C4-2B (cell line): ENCODE measurements at regions not wholly inside any gene's neighbourhood (a gene's known extent, or its start where the extent isn't known, plus 50 kb on each side); places are given as distances from the start of the nearest gene placed in this dataset.

Source experiments
- H3K27ac ChIP-seq: fragments of 450-650 bp; 2 replicates; pipeline ENCODE4 v1.5.1; 2017
- ZFX ChIP-seq: fragments of 450-650 bp; IDR thresholded peaks from 2 replicates; pipeline ENCODE4 v1.6.1; 2017
- TF ChIP-seq, protein P1 (sequence below): fragments of 450-650 bp; conservative IDR thresholded peaks from 2 replicates; pipeline ENCODE4 v1.5.1; 2017; ENCODE audit warnings: mild to moderate bottlenecking

GRCh38 chr6:139914910-139915309, 540.5 kb upstream of the CITED2 start:
- H3K27ac ChIP-seq = no peak overlapping the region
- TF ChIP-seq, protein P1, sequence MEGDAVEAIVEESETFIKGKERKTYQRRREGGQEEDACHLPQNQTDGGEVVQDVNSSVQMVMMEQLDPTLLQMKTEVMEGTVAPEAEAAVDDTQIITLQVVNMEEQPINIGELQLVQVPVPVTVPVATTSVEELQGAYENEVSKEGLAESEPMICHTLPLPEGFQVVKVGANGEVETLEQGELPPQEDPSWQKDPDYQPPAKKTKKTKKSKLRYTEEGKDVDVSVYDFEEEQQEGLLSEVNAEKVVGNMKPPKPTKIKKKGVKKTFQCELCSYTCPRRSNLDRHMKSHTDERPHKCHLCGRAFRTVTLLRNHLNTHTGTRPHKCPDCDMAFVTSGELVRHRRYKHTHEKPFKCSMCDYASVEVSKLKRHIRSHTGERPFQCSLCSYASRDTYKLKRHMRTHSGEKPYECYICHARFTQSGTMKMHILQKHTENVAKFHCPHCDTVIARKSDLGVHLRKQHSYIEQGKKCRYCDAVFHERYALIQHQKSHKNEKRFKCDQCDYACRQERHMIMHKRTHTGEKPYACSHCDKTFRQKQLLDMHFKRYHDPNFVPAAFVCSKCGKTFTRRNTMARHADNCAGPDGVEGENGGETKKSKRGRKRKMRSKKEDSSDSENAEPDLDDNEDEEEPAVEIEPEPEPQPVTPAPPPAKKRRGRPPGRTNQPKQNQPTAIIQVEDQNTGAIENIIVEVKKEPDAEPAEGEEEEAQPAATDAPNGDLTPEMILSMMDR = no peak
- no peak for TF ChIP-seq ZFX

DNA sequence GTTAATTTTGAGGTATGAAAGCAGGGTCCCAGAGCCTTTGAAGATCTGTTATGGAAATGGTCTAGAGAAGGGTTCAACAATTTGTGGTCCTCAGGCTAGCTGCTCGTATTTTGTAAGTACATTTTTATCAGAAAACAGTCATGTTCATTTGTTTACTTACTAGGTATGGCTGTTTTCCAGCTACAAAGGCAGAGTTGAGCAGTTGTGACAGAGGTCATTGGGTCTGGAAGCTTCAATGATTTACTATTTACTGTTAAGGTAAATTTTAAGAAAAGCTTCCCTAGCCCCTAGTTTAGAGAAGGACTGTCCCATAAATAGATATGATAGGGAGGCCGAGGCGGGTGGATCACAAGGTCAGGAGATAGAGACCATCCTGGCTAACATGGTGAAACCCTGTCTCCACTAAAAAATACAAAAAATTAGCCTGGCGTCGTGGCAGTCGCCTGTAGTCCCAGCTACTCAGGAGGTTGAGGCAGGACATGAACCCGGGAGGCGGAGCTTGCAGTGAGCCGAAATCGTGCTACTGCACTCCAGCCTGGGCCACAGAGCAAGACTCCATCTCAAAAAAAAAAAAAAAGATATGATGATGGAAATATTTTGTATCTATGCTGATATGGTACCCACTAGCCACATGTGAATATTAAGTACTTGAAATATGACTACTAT, 538.4 kb upstream of the CITED2 start:
- no peak overlapping the region for H3K27ac ChIP-seq
- no peak for TF ChIP-seq ZFX
- TF ChIP-seq, protein P1 = no peak

GRCh38 chr6:139909992-139910391, 535.5 kb upstream of the CITED2 start:
- TF ChIP-seq, protein P1 = no peak
- no peak for TF ChIP-seq ZFX

GRCh38 chr6:139905404-139906052, 531.1 kb upstream of the CITED2 start:
- TF ChIP-seq, protein P1 = no peak
- TF ChIP-seq ZFX = no peak
- no peak overlapping the region for H3K27ac ChIP-seq

More at GRCh38 chr6:139909992-139910391, 535.5 kb upstream of the CITED2 start:
- H3K27ac ChIP-seq = no peak overlapping the region

DNA sequence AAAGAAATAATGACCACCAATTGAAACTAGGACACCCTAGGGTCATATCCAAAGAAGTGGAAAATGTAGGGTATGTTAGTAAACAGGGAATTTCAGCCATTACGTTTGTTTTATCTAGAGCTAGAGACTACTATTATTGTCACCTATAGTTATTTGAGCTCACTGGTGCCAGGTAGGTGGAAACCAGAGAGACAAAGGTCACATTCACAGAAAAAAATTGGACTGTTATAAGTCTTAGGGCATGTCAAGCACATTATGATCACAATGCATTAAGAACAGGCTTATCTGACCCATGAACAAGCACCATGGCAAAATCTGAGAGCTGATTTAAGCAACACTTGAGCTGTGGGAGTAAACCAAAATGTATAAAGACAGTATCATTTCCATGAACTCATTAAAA, 530.1 kb upstream of the CITED2 start:
- H3K27ac ChIP-seq = no peak overlapping the region
- TF ChIP-seq, protein P1 = no peak
- TF ChIP-seq ZFX = no peak

GRCh38 chr6:139904158-139904533, 529.7 kb upstream of the CITED2 start:
- TF ChIP-seq, protein P1 = no peak
- no peak for TF ChIP-seq ZFX
- no peak overlapping the region for H3K27ac ChIP-seq

GRCh38 chr6:139903411-139904157, 529.1 kb upstream of the CITED2 start:
- no peak for TF ChIP-seq ZFX
- TF ChIP-seq, protein P1 = no peak
- no peak overlapping the region for H3K27ac ChIP-seq
